ENCODE measurements at regions not wholly inside any gene's neighbourhood (a gene's known extent, or its start where the extent isn't known, plus 50 kb on each side); places are given as distances from the start of the nearest gene placed in this dataset.

- Histone ChIP-seq H2AFZ (ENCODE audit: insufficient read depth, low read length, poor library complexity) (no peak overlapping the region), H2AK5ac (ENCODE audit: low read length) (no peak overlapping the region), H3K18ac (ENCODE audit: low read length) (no peak overlapping the region), H4K91ac (ENCODE audit: low read depth, low read length) (no peak overlapping the region), H3K14ac (ENCODE audit: low read length) (no peak overlapping the region), H3K79me1 (ENCODE audit: low read length) (no peaks in the 10 kb centered on the region), H3K36me3 (ENCODE audit: control insufficient read depth in 1 of 2, insufficient read depth in 2 of 2, low read length in 2 of 2) (no peaks in the 10 kb centered on the region), H2BK120ac (ENCODE audit: insufficient read depth, low read length, poor library complexity) (no peak overlapping the region), H3K23ac (ENCODE audit: low read length) (no peak overlapping the region), H3K4me2 (ENCODE audit: low read length) (no peak overlapping the region), H3K4ac (ENCODE audit: low read depth, low read length) (no peak overlapping the region), H4K12ac (ENCODE audit: low read depth, low read length) (no peak overlapping the region), H2BK5ac (ENCODE audit: low read depth, low read length, poor library complexity) (no peak overlapping the region), H4K8ac (ENCODE audit: low read depth, low read length) (no peak overlapping the region), H3K9ac (ENCODE audit: low read length) (no peak overlapping the region), H3K79me2 (ENCODE audit: control insufficient read depth, insufficient read depth, low read length, poor library complexity) (no peaks in the 10 kb centered on the region), H3K4me1 (ENCODE audit: control insufficient read depth in 1 of 2, insufficient read depth in 2 of 2, low read length in 2 of 2) (no peaks in the 10 kb centered on the region), H2BK12ac (ENCODE audit: low read length) (no peak overlapping the region), H3K9me3 (ENCODE audit: insufficient read depth, low read depth, low read length) (no peaks in the 10 kb centered on the region), H3K4me3 (ENCODE audit: low read depth, low read length) (no peak overlapping the region), H3K27ac (ENCODE audit: low read depth, low read length) (no peak overlapping the region), H3K27me3 (ENCODE audit: insufficient read depth, low read length) (no peaks in the 10 kb centered on the region)
- WGBS (ENCODE audit: extremely low coverage, insufficient coverage, insufficient read length), result no CpG with 5 or more reads among the region's 3 CpGs
- DNase-seq, result no peak
These were observed 121.4 kb upstream of the BMP2 start for GRCh38 chr20:6646021-6646636.

- H3K4me3 ChIP-seq (ENCODE audit: low read depth, low read length), result no peak overlapping the region
- no peak overlapping the region for H2AK5ac ChIP-seq (ENCODE audit: low read length)
- no peak overlapping the region for H4K8ac ChIP-seq (ENCODE audit: low read depth, low read length)
- no peaks in the 10 kb centered on the region for H3K36me3 ChIP-seq (ENCODE audit: control insufficient read depth in 1 of 2, insufficient read depth in 2 of 2, low read length in 2 of 2)
- no peak overlapping the region for H3K23ac ChIP-seq (ENCODE audit: low read length)
- H3K9me3 ChIP-seq (ENCODE audit: insufficient read depth, low read depth, low read length), result no peaks in the 10 kb centered on the region
- H4K91ac ChIP-seq (ENCODE audit: low read depth, low read length), result no peak overlapping the region
- H2BK120ac ChIP-seq (ENCODE audit: insufficient read depth, low read length, poor library complexity), result no peak overlapping the region
- WGBS (ENCODE audit: extremely low coverage, insufficient coverage, insufficient read length), result 93% methylated on average over 1 of the region's 10 CpGs
- no peak overlapping the region for H2BK12ac ChIP-seq (ENCODE audit: low read length)
- H3K14ac ChIP-seq (ENCODE audit: low read length), result no peak overlapping the region
- no peak overlapping the region for H3K4ac ChIP-seq (ENCODE audit: low read depth, low read length)
- no peaks in the 10 kb centered on the region for H3K79me2 ChIP-seq (ENCODE audit: control insufficient read depth, insufficient read depth, low read length, poor library complexity)
- H3K27me3 ChIP-seq (ENCODE audit: insufficient read depth, low read length), result no peaks in the 10 kb centered on the region
- no peak overlapping the region for H2BK5ac ChIP-seq (ENCODE audit: low read depth, low read length, poor library complexity)
- no peak for DNase-seq
- no peak overlapping the region for H3K27ac ChIP-seq (ENCODE audit: low read depth, low read length)
- H2AFZ ChIP-seq (ENCODE audit: insufficient read depth, low read length, poor library complexity), result no peak overlapping the region
- no peak overlapping the region for H3K9ac ChIP-seq (ENCODE audit: low read length)
- H3K79me1 ChIP-seq (ENCODE audit: low read length), result no peaks in the 10 kb centered on the region
- no peak overlapping the region for H3K4me2 ChIP-seq (ENCODE audit: low read length)
- H4K12ac ChIP-seq (ENCODE audit: low read depth, low read length), result no peak overlapping the region
- no peaks in the 10 kb centered on the region for H3K4me1 ChIP-seq (ENCODE audit: control insufficient read depth in 1 of 2, insufficient read depth in 2 of 2, low read length in 2 of 2)
- H3K18ac ChIP-seq (ENCODE audit: low read length), result no peak overlapping the region
These were observed 122.5 kb upstream of the BMP2 start for GRCh38 chr20:6644813-6645628.

GRCh38 chr20:6641012-6641411 is 126.5 kb upstream of the BMP2 start:
- no peak overlapping the region for H3K4me3 ChIP-seq (ENCODE audit: low read depth, low read length)
- no peak overlapping the region for H2BK12ac ChIP-seq (ENCODE audit: low read length)
- no peak overlapping the region for H3K14ac ChIP-seq (ENCODE audit: low read length)
- no peak overlapping the region for H3K9ac ChIP-seq (ENCODE audit: low read length)
- no peak overlapping the region for H3K4me2 ChIP-seq (ENCODE audit: low read length)
- H3K4ac ChIP-seq (ENCODE audit: low read depth, low read length), result no peak overlapping the region
- H3K18ac ChIP-seq (ENCODE audit: low read length), result no peak overlapping the region
- WGBS (ENCODE audit: extremely low coverage, insufficient coverage, insufficient read length), result no CpG with 5 or more reads among the region's 5 CpGs
- H4K91ac ChIP-seq (ENCODE audit: low read depth, low read length), result no peak overlapping the region
- H2BK120ac ChIP-seq (ENCODE audit: insufficient read depth, low read length, poor library complexity), result no peak overlapping the region
- no peak overlapping the region for H2AK5ac ChIP-seq (ENCODE audit: low read length)
- no peak overlapping the region for H3K27ac ChIP-seq (ENCODE audit: low read depth, low read length)
- H3K79me2 ChIP-seq (ENCODE audit: control insufficient read depth, insufficient read depth, low read length, poor library complexity), result no peaks in the 10 kb centered on the region
- H3K9me3 ChIP-seq (ENCODE audit: insufficient read depth, low read depth, low read length), result no peaks in the 10 kb centered on the region
- no peak overlapping the region for H4K8ac ChIP-seq (ENCODE audit: low read depth, low read length)
- H3K79me1 ChIP-seq (ENCODE audit: low read length), result no peaks in the 10 kb centered on the region
- H4K12ac ChIP-seq (ENCODE audit: low read depth, low read length), result no peak overlapping the region
- DNase-seq, result no peak
- no peak overlapping the region for H2BK5ac ChIP-seq (ENCODE audit: low read depth, low read length, poor library complexity)
- H3K23ac ChIP-seq (ENCODE audit: low read length), result no peak overlapping the region
- H2AFZ ChIP-seq (ENCODE audit: insufficient read depth, low read length, poor library complexity), result no peak overlapping the region
- no peaks in the 10 kb centered on the region for H3K36me3 ChIP-seq (ENCODE audit: control insufficient read depth in 1 of 2, insufficient read depth in 2 of 2, low read length in 2 of 2)
- no peaks in the 10 kb centered on the region for H3K27me3 ChIP-seq (ENCODE audit: insufficient read depth, low read length)
- H3K4me1 ChIP-seq (ENCODE audit: control insufficient read depth in 1 of 2, insufficient read depth in 2 of 2, low read length in 2 of 2), result no peaks in the 10 kb centered on the region

GRCh38 chr20:6637160-6637579 is 130.3 kb upstream of the BMP2 start:
- no peaks in the 10 kb centered on the region for H3K4me1 ChIP-seq (ENCODE audit: control insufficient read depth in 1 of 2, insufficient read depth in 2 of 2, low read length in 2 of 2)
- no peak overlapping the region for H2AK5ac ChIP-seq (ENCODE audit: low read length)
- H4K12ac ChIP-seq (ENCODE audit: low read depth, low read length), result no peak overlapping the region

More at GRCh38 chr20:6637160-6637579, 130.3 kb upstream of the BMP2 start:
- no peak overlapping the region for H3K4me3 ChIP-seq (ENCODE audit: low read depth, low read length)
- no peak overlapping the region for H3K18ac ChIP-seq (ENCODE audit: low read length)
- no peak overlapping the region for H3K4ac ChIP-seq (ENCODE audit: low read depth, low read length)
- no peak overlapping the region for H3K14ac ChIP-seq (ENCODE audit: low read length)
- H2BK120ac ChIP-seq (ENCODE audit: insufficient read depth, low read length, poor library complexity), result no peak overlapping the region
- H4K91ac ChIP-seq (ENCODE audit: low read depth, low read length), result no peak overlapping the region
- no peak overlapping the region for H4K8ac ChIP-seq (ENCODE audit: low read depth, low read length)
- H2BK5ac ChIP-seq (ENCODE audit: low read depth, low read length, poor library complexity), result no peak overlapping the region
- H3K4me2 ChIP-seq (ENCODE audit: low read length), result no peak overlapping the region
- H3K9me3 ChIP-seq (ENCODE audit: insufficient read depth, low read depth, low read length), result no peaks in the 10 kb centered on the region
- no peak overlapping the region for H3K23ac ChIP-seq (ENCODE audit: low read length)
- no peak for DNase-seq
- no peak overlapping the region for H2AFZ ChIP-seq (ENCODE audit: insufficient read depth, low read length, poor library complexity)
- H2BK12ac ChIP-seq (ENCODE audit: low read length), result no peak overlapping the region
- H3K36me3 ChIP-seq (ENCODE audit: control insufficient read depth in 1 of 2, insufficient read depth in 2 of 2, low read length in 2 of 2), result no peaks in the 10 kb centered on the region
- H3K27me3 ChIP-seq (ENCODE audit: insufficient read depth, low read length), result no peaks in the 10 kb centered on the region
- H3K9ac ChIP-seq (ENCODE audit: low read length), result no peak overlapping the region
- H3K79me2 ChIP-seq (ENCODE audit: control insufficient read depth, insufficient read depth, low read length, poor library complexity), result no peaks in the 10 kb centered on the region
- no peak overlapping the region for H3K27ac ChIP-seq (ENCODE audit: low read depth, low read length)
- H3K79me1 ChIP-seq (ENCODE audit: low read length), result no peaks in the 10 kb centered on the region

All from trophoblast cell (in vitro differentiated cells and primary cell).